Epithelial cell of proximal tubule (primary cell): ENCODE measurements at regions not wholly inside any gene's neighbourhood (a gene's known extent, or its start where the extent isn't known, plus 50 kb on each side); places are given as distances from the start of the nearest gene placed in this dataset.

Experiments
- DNase-seq: peaks from one replicate; pipeline ENCODE4 v3.0.0-alpha.2; 2011; ENCODE audit warnings: low read depth
- H3K4me3 ChIP-seq: 2 replicates; pipeline ENCODE4 v1.5.1; 2011; ENCODE audit warnings: low read depth, mild to moderate bottlenecking, low read length
- TF ChIP-seq, protein P1 (sequence below): conservative IDR thresholded peaks from 2 replicates; pipeline ENCODE4 v1.5.1; 2012; ENCODE audit warnings: low read depth, mild to moderate bottlenecking, low read length

DNA sequence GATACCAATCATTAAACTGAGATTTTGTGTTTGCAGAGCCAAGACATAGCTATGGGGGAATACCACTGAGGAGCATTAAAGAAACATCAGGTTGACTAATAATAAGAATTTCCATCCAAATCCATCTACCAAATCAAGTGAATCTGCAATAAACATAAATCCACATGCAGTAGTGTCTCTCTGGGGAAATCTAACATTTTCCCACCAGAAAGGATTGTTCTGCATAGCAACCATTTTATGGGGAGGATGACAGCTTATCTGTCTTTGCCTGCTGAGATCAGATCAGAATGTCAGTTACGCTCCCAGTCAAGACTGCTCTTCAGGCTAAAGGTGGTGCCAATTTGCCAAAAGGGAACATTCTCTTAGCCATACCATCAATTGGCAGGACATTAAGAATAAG lies 1098.9 kb upstream of the CHAC2 start:
- DNase-seq: no peak
- TF ChIP-seq, protein P1, sequence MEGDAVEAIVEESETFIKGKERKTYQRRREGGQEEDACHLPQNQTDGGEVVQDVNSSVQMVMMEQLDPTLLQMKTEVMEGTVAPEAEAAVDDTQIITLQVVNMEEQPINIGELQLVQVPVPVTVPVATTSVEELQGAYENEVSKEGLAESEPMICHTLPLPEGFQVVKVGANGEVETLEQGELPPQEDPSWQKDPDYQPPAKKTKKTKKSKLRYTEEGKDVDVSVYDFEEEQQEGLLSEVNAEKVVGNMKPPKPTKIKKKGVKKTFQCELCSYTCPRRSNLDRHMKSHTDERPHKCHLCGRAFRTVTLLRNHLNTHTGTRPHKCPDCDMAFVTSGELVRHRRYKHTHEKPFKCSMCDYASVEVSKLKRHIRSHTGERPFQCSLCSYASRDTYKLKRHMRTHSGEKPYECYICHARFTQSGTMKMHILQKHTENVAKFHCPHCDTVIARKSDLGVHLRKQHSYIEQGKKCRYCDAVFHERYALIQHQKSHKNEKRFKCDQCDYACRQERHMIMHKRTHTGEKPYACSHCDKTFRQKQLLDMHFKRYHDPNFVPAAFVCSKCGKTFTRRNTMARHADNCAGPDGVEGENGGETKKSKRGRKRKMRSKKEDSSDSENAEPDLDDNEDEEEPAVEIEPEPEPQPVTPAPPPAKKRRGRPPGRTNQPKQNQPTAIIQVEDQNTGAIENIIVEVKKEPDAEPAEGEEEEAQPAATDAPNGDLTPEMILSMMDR: no peak
- no peak overlapping the region for H3K4me3 ChIP-seq

DNA sequence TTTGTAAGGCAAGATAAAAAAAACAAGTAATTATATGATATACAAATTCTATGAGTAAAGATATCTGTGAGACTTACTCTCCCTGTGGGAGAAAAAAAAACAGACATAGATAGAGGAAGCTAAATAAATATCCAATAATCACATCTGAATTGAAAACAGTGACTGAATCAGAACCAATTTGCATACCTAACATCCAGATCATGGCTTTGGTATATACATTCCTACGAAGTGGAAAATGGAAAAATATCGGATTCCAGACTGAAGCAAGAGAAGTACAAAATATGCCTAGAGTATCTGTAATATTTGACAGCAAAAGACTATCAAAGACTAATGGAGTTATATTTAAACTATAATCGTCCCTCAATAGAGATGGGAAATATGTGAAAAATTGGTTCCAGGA lies 1108.1 kb upstream of the CHAC2 start:
- TF ChIP-seq, protein P1: no peak
- no peak overlapping the region for H3K4me3 ChIP-seq
- DNase-seq: no peak

DNA sequence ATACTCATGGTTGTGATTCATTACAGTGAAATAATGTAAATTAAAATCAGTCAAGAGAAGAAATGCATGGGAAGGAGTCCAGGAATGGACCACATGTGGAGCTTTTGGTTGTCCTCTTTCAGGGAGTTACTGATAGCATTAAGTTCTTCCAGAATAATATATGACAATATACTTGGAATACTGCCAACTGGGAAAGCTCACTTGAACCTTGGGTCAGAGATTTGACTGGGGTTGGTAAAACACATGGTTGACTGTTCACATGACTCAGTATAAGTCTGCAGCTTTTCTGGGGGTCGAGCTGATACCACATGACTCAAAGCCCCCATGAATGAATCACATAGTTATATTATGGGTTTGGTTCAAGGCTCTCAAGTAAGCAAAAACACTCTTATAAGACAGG lies 1109.0 kb upstream of the CHAC2 start:
- TF ChIP-seq, protein P1: no peak
- no peak overlapping the region for H3K4me3 ChIP-seq
- DNase-seq: no peak

DNA sequence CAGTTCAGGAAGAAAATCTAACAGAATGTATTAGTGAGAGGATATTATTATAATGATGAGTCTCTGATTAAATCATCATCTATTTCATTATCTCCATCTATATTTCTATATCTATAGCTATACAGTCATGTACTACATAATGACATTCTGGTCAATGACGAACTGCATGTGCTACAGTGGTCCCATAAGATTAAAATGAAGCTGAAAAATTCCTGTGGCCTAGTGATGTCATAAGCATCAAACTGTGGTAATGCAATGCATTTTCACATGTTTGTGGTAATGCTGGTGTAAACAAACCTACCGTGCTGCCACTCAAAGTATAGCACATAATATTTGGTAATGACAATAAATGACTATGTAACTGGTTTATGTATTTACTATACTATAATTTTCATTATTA lies 1127.9 kb upstream of the CHAC2 start:
- no peak for DNase-seq
- H3K4me3 ChIP-seq: no peak overlapping the region
- TF ChIP-seq, protein P1: no peak

DNA sequence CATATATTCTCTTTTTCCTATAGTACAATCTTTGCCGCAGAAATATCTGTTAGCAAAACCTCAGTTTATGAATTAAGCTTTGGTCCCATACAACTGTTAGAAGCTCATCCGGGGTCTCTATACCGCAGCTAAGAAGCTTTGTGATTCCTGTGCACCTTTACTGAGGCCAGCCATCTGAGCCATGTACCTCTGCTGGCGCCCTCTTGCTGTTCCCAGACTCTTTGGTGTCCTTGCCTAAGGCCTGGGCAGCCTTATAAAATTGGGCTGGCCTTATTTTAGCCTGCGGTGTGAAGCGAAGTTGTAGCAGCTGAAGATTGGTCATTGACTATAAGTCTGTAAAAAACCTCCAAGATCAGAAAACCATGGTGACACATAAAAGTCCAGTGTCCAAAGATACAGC lies 1135.1 kb upstream of the CHAC2 start:
- TF ChIP-seq, protein P1: no peak
- DNase-seq: no peak
- H3K4me3 ChIP-seq: no peak overlapping the region

DNA sequence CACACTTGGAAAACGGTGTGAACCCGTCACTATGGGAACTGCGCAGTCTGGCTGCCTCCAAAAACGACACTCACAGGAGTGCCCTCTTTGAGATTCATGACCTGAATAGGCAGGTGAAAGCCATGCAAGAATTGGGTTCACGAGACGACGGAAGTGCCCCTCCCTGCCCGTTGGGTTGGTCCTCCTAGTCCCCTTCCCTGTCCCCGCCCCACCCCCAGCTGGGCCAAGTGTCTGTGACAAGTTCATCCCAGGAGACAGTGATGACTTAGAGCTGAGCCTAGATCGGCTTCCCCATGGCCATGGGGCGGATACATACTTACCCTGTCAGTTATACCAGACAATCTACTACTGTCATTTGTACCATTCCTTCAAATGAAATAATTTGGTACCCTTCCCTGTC lies 1137.7 kb upstream of the CHAC2 start:
- DNase-seq: no peak
- TF ChIP-seq, protein P1: no peak
- no peak overlapping the region for H3K4me3 ChIP-seq

DNA sequence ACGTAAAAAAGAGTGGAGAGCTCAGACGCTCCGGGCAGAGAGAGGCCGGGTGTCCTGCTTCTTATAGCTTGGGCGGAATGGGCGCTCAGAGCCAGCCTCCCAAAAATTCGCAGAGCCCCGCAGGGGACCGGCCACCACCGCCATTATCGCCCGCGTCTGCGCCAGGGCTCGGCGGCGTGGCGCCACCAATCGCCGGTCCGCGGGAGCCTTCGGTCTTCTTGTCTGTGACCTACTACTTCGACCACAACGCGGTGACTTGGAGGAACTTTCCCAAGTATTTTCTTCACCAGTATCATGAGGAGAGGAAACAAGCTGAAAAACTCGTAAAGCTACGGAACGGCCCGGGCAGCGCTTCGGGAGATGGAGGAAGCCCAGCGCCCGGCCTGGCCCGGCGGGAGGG lies 1138.1 kb upstream of the CHAC2 start:
- TF ChIP-seq, protein P1: no peak
- DNase-seq: no peak
- H3K4me3 ChIP-seq: no peak overlapping the region
